GM12878 (cell line): ENCODE measurements at regions not wholly inside any gene's neighbourhood (a gene's known extent, or its start where the extent isn't known, plus 50 kb on each side); places are given as distances from the start of the nearest gene placed in this dataset.

ENCODE experiments used
- ATF3 ChIP-seq: IDR thresholded peaks from 2 replicates; pipeline ENCODE4 v1.6.1; 2011; ENCODE audit warnings: low read depth, mild to moderate bottlenecking, low read length, moderate library complexity, borderline replicate concordance; ENCODE audit errors: extremely low read depth
- CTCF ChIP-seq, 3 experiments: IDR thresholded peaks in 2 of 3; conservative IDR thresholded peaks in 1 of 3; 2 replicates each; pipeline ENCODE4 v1.5.1; 2011; ENCODE audit warnings: low read depth in 3 of 3, low read length in 3 of 3, mild to moderate bottlenecking in 3 of 3, control low read depth in 2 of 3, moderate library complexity in 2 of 3, inconsistent platforms in 1 of 3, mixed read lengths in 1 of 3; ENCODE audit not compliant: control insufficient read depth in 2 of 3, insufficient read depth in 1 of 3; ENCODE audit errors: extremely low read depth in 1 of 3
- EP300 ChIP-seq, 2 experiments: fragments of 150-350 bp in 1 of 2; IDR thresholded peaks; 2 replicates each; pipeline ENCODE4 v1.6.1; 2011 to 2012; ENCODE audit warnings: low read depth in 2 of 2, low read length in 2 of 2, borderline replicate concordance in 1 of 2, improper control_type of control experiment in 1 of 2, inconsistent platforms in 1 of 2; ENCODE audit not compliant: control insufficient read depth in 1 of 2
- EZH2 ChIP-seq: IDR thresholded peaks from 2 replicates; pipeline ENCODE4 v1.6.1; 2012; ENCODE audit warnings: low read depth, mild to moderate bottlenecking, control low read depth, inconsistent platforms, low read length, borderline replicate concordance; ENCODE audit not compliant: control insufficient read depth
- HDAC2 ChIP-seq: fragments of 200-600 bp; sonication (generic); IDR thresholded peaks from 2 replicates; pipeline ENCODE4 v1.6.1; 2017
- MAX ChIP-seq: IDR thresholded peaks from 2 replicates; pipeline ENCODE4 v1.6.1; 2012; ENCODE audit warnings: low read depth, low read length, improper control_type of control experiment
- NR2C1 ChIP-seq: fragments of 450-650 bp; IDR thresholded peaks from 2 replicates; pipeline ENCODE4 v1.6.1; 2017; ENCODE audit warnings: antibody characterized with exemption, mild to moderate bottlenecking, moderate library complexity
- SIX5 ChIP-seq: IDR thresholded peaks from 2 replicates; pipeline ENCODE4 v1.6.1; 2011; ENCODE audit warnings: mild to moderate bottlenecking, low read depth, low read length, moderate library complexity; ENCODE audit not compliant: severe bottlenecking
- SREBF1 ChIP-seq: IDR thresholded peaks from 2 replicates; pipeline ENCODE4 v1.6.1; 2012; ENCODE audit warnings: mild to moderate bottlenecking, low read length
- TAF1 ChIP-seq: IDR thresholded peaks from 2 replicates; pipeline ENCODE4 v1.6.1; 2011; ENCODE audit warnings: mild to moderate bottlenecking, low read depth, low read length, borderline replicate concordance
- ZBTB33 ChIP-seq: fragments of 450-650 bp; IDR thresholded peaks from 2 replicates; pipeline ENCODE4 v1.6.1; 2017; ENCODE audit warnings: mild to moderate bottlenecking

- TF ChIP-seq SIX5 (no peak), NR2C1 (no peak), CTCF (IDR thresholded peaks at IDR 0.05 in 2 of 3, conservative IDR thresholded peaks at IDR 0.05 in 1 of 3; ENCODE audit: control insufficient read depth in 2 of 3, extremely low read depth in 1 of 3, insufficient read depth in 1 of 3, low read depth in 3 of 3, low read length in 3 of 3) (no peak), TAF1 (no peak), EP300 (IDR thresholded peaks at IDR 0.05; ENCODE audit: borderline replicate concordance in 1 of 2, control insufficient read depth in 1 of 2, low read depth in 2 of 2, low read length in 2 of 2) (no peak), EZH2 (no peak), MAX (no peak), ATF3 (no peak), HDAC2 (no peak), SREBF1 (no peak), ZBTB33 (no peak)
Measured at GRCh38 chr12:73998894-73999293, 538.7 kb upstream of the ATXN7L3B start.
